ENCODE measurements at regions not wholly inside any gene's neighbourhood (a gene's known extent, or its start where the extent isn't known, plus 50 kb on each side); places are given as distances from the start of the nearest gene placed in this dataset.
"Not testable (repeated sequence)": the region's sequence is repeated elsewhere in the genome, so short reads cannot be mapped to it uniquely, and the experiment has no call there.

DNA sequence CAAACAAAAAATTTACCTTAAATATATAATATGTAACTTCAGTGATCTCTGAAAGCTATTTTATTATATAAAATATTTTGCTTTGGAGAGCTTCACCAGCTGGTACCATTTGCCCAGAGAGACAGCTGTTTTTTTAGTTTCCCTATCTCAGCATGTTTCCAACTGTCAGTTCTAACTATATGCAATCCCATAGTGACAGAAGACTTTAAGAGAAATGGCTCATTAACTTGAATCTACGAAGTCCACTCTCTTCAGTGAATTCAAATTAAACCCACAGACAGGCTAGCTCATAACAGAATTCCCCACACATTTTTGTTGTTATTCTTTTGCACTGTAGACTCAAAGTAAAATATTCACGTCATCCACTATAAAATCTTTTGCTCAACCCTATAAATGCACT, 251.8 kb upstream of the POU5F2 start:
- H3K27ac ChIP-seq, result no peak overlapping the region
- H3K27me3 ChIP-seq (ENCODE audit: low read depth), result no peaks in the 10 kb centered on the region
- no peak for ATAC-seq
- no peak overlapping the region for H3K4me3 ChIP-seq
- TF ChIP-seq, protein P1, sequence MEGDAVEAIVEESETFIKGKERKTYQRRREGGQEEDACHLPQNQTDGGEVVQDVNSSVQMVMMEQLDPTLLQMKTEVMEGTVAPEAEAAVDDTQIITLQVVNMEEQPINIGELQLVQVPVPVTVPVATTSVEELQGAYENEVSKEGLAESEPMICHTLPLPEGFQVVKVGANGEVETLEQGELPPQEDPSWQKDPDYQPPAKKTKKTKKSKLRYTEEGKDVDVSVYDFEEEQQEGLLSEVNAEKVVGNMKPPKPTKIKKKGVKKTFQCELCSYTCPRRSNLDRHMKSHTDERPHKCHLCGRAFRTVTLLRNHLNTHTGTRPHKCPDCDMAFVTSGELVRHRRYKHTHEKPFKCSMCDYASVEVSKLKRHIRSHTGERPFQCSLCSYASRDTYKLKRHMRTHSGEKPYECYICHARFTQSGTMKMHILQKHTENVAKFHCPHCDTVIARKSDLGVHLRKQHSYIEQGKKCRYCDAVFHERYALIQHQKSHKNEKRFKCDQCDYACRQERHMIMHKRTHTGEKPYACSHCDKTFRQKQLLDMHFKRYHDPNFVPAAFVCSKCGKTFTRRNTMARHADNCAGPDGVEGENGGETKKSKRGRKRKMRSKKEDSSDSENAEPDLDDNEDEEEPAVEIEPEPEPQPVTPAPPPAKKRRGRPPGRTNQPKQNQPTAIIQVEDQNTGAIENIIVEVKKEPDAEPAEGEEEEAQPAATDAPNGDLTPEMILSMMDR (IDR thresholded peaks at IDR 0.05), result no peak
- intact Hi-C loops (cut with DNase I), result no loop called here
- no peak for DNase-seq
- no peaks in the 10 kb centered on the region for H3K9me3 ChIP-seq
- no peaks in the 10 kb centered on the region for H3K36me3 ChIP-seq
- H3K4me1 ChIP-seq, result no peaks in the 10 kb centered on the region

DNA sequence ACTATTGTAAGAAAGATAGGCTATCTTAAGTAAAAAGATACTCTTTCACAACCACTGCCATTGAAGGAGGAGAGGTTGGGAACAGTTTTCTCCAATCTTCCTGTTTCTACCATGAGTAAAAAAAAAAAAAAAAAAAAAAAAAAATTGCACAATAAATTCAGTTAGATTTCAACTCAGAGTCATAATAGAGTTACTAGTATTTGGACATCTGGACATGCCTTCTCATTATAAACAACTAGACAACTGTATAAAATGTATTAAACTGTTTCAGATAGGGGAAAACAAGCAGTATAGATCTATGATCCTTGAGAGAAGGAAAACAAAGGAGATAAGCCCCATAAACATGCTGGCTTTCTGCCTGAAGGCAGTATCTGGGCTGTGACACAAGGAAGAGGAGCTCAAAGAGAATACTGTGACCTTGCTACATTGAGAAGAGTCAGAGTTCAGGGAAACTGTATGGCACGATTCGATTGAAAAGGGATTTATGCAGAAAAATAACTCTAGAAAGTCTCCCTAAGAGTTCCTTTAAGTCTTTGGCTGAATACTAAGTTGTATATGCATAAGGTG, 249.2 kb upstream of the POU5F2 start:
- Histone ChIP-seq H3K27ac (no peak overlapping the region), H3K27me3 (ENCODE audit: low read depth) (no peaks in the 10 kb centered on the region), H3K9me3 (no peaks in the 10 kb centered on the region), H3K4me3 (no peak overlapping the region), H3K36me3 (no peaks in the 10 kb centered on the region), H3K4me1 (no peaks in the 10 kb centered on the region)
- TF ChIP-seq, protein P1 (IDR thresholded peaks at IDR 0.05), result no peak
- ATAC-seq, result no peak
- intact Hi-C loops (cut with DNase I), result no loop called here
- no peak for DNase-seq

DNA sequence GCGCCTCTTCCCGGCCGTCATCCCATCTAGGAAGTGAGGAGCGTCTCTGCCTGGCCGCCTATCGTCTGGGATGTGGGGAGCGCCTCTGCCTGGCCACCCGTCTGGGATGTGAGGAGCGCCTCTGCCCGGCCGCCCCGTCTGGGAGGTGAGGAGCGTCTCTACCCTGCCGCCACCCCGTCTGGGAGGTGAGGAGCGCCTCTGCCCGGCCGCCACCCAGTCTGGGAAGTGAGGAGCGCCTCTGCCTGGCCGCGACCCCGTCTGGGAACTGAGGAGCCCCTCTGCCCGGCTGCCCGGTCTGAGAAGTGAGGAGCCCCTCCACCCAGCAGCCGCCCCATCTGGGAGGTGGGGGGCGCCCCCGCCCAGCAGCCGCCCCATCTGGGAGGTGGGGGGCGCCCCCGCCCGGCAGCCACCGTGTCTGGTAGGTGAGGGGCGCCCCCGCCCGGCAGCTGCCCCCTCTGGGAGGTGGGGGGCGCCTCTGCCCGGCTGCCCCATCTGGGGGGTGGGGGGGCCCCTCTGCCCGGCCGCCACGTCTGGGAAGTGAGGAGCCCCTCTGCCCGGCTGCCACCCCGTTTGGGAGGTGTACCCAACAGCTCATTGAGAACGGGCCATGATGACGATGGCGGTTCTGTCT, 244.7 kb upstream of the POU5F2 start:
- ATAC-seq; H3K27me3 ChIP-seq (ENCODE audit: low read depth); H3K27ac ChIP-seq; intact Hi-C loops (cut with DNase I); DNase-seq; H3K4me3 ChIP-seq; H3K36me3 ChIP-seq; H3K9me3 ChIP-seq; H3K4me1 ChIP-seq: not testable (repeated sequence)

DNA sequence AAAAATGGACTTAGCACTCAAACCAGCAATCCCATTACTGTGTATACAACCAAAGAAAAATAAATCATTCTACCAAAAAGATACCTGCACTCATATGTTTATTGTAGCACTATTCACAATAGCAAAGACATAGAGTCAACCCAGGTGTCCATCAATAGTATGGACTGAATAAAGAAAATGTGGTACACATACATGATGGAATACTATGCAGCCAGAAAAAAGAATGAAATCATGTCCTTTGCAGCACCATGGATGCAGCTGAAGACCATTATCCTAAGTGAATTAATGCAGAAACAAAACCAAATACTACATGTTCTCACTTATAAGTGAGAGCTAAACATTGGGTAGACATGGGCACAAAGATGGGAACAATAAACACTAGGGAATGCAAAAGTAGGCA, 236.8 kb upstream of the POU5F2 start:
- DNase-seq, result no peak
- intact Hi-C loops (cut with DNase I), result no loop called here

DNA sequence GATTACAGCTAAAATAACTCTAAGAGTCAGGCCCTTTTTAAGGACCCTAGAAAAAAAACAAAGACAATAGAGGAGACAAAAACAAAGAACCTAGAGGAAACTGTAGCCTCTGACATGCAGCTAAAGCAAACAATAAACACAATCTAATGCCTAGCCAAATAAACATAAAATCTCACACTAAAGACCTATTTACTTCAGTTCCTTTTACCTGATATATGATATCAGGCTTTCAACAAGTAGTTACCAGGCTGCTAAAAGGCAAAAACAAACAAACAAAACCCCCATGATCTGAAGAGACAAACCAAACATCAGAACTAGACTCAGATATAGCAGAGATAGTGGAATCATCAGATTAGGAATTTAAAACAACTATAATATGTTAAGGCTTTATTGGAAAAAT, 226.5 kb upstream of the POU5F2 start:
- H3K27me3 ChIP-seq (ENCODE audit: low read depth), result no peaks in the 10 kb centered on the region
- no peak overlapping the region for H3K4me3 ChIP-seq
- DNase-seq (no peak), ATAC-seq (no peak)
- no peaks in the 10 kb centered on the region for H3K36me3 ChIP-seq
- no peak overlapping the region for H3K27ac ChIP-seq
- H3K9me3 ChIP-seq, result no peaks in the 10 kb centered on the region
- intact Hi-C loops (cut with DNase I), result no loop called here
- no peaks in the 10 kb centered on the region for H3K4me1 ChIP-seq
- TF ChIP-seq, protein P1 (IDR thresholded peaks at IDR 0.05), result no peak

More for the DNA sequence above, 236.8 kb upstream of the POU5F2 start:
- no peak for ATAC-seq
- Histone ChIP-seq H3K4me3 (no peak overlapping the region), H3K36me3 (no peaks in the 10 kb centered on the region), H3K4me1 (no peaks in the 10 kb centered on the region), H3K27me3 (ENCODE audit: low read depth) (no peaks in the 10 kb centered on the region), H3K27ac (no peak overlapping the region), H3K9me3 (peaks cover 40% of the 10 kb centered on the region)
- TF ChIP-seq, protein P1 (IDR thresholded peaks at IDR 0.05), result no peak

DNA sequence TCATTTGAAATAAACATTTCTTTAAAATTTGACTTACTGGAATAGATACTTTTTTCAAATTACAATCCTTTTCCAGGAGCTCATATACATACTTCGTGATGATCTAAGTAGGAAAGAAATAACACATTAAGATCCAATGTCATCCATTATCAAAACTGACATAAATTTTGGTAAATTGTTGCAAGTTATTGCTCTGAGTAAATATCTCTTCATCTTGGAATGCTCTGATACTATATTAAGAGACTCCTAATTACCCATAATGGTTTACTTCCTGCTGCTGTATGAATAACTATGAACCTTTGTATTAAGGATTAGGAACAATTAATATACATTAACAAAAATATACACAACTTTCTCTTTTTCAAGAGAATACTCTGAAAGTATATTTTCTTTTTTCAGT, 223.0 kb upstream of the POU5F2 start:
- ATAC-seq (no peak), DNase-seq (no peak)
- Histone ChIP-seq H3K27ac (no peak overlapping the region), H3K9me3 (no peaks in the 10 kb centered on the region), H3K4me3 (no peak overlapping the region), H3K36me3 (no peaks in the 10 kb centered on the region), H3K27me3 (ENCODE audit: low read depth) (no peaks in the 10 kb centered on the region), H3K4me1 (no peaks in the 10 kb centered on the region)
- TF ChIP-seq, protein P1 (IDR thresholded peaks at IDR 0.05), result no peak
- intact Hi-C loops (cut with DNase I), result no loop called here
